NOMO-1 treated with DMSO at 0.1 percent for 48 hours (cell line): ENCODE measurements at regions not wholly inside any gene's neighbourhood (a gene's known extent, or its start where the extent isn't known, plus 50 kb on each side); places are given as distances from the start of the nearest gene placed in this dataset.
"Not testable (repeated sequence)": the region's sequence is repeated elsewhere in the genome, so short reads cannot be mapped to it uniquely, and the experiment has no call there.

Experiments
- DNase-seq: peaks from one replicate; lab custom pipeline; 2025; ENCODE audit not compliant: unreplicated experiment; lab: John Stamatoyannopoulos, UW

DNA sequence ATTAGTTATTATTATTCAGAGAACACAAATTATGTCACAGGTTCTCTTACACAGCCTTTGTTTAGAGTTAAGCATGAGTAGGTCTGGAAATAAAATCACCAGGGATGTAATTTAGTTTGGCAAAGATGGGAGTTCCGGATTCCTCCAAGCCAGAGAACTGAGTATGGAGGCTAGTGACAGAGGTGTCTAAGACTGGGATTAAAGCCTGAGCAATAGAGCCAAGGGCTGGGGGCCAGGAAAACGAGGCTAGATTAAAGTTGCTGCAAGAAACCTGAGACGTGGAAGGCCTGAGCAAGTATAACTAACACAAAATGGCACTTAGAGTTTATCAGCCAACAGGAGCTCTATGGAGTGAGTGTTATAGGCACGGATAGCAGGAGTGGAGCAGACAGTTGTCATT is 381.6 kb downstream of the SRGAP2C start:
- DNase-seq = no peak

- DNase-seq = no peak
Observed at GRCh38 chr1:121569428-121569827, 384.7 kb downstream of the SRGAP2C start.

DNA sequence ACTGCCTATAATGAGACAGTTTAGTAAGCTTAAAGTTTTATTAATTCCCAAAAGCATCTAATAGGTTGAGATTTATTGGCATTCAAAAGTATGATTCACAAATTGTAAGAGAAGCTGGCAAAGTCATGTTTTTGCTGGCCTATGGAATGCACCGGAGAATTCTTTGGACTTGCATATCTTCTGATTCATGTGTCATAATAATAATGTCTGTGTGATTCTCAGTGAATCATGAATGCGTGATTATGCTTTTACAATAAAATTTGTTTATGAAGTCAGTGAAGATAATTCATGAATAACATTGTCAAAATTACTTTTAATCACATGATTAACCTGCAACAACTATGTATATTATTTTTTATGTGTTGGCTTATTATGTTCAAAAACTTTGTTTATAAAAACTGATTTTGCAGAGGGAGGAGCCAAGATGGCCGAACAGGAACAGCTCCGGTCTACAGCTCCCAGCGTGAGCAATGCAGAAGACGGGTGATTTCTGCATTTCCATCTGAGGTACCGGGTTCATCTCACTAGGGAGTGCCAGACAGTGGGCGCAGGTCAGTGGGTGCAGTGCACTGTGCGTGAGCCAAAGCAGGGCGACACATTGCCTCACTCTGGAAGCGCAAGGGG is 389.2 kb downstream of the SRGAP2C start:
- DNase-seq = not testable (repeated sequence)

- not testable (repeated sequence) for DNase-seq
Observed at GRCh38 chr1:121574505-121574899, 389.7 kb downstream of the SRGAP2C start.

GRCh38 chr1:121582898-121583297 is 398.1 kb downstream of the SRGAP2C start:
- peak; percentile 3 for DNase-seq

GRCh38 chr1:121586369-121587229 is 401.8 kb downstream of the SRGAP2C start:
- DNase-seq = no peak

- no peak for DNase-seq
Observed at GRCh38 chr1:121587230-121587569, 402.4 kb downstream of the SRGAP2C start.

DNA sequence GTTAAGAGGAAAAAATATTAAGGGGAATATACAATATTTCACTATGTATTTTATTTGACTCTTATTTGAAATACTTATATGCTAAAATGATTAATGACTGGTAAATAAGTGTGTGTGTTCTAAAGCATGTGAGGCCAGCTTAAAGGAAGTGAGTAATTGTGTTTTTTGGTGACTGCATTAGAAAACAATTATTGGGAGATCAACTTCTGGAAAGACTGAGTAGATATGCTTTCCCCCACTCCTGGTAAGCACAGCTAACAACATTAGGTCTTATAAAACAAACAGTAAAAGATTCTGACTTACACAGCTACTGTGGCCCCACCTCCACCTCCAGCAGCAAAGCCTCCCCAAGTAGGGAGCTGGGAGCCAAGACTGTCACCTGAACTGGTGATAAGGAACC is 403.0 kb downstream of the SRGAP2C start:
- no peak for DNase-seq

- DNase-seq = no peak
Observed at GRCh38 chr1:121594096-121594495, 409.3 kb downstream of the SRGAP2C start.

DNA sequence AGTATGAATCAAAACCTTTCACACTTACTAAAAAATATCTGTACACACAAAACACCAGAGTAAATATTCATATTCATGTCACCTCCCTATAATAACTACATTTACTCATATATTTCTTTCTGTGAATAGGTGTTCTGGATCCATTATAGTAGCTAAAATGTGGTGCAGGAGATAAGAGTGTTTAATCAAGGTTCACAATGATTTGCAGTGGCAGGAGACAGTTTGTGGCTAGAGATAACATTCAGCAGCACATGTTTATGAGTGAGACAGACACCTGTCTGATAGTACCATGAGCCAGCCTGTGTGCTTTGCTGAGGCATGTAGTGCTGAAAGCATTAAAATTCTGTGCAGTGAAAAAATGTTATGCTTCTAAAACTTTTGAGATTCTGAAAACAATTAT is 410.3 kb downstream of the SRGAP2C start:
- DNase-seq = no peak

- DNase-seq = not testable (repeated sequence)
Observed at GRCh38 chr1:121604843-121605444, 420.2 kb downstream of the SRGAP2C start.

- not testable (repeated sequence) for DNase-seq
Observed at GRCh38 chr1:121607499-121607898, 422.7 kb downstream of the SRGAP2C start.
